ENCODE measurements at regions not wholly inside any gene's neighbourhood (a gene's known extent, or its start where the extent isn't known, plus 50 kb on each side); places are given as distances from the start of the nearest gene placed in this dataset.

DNA sequence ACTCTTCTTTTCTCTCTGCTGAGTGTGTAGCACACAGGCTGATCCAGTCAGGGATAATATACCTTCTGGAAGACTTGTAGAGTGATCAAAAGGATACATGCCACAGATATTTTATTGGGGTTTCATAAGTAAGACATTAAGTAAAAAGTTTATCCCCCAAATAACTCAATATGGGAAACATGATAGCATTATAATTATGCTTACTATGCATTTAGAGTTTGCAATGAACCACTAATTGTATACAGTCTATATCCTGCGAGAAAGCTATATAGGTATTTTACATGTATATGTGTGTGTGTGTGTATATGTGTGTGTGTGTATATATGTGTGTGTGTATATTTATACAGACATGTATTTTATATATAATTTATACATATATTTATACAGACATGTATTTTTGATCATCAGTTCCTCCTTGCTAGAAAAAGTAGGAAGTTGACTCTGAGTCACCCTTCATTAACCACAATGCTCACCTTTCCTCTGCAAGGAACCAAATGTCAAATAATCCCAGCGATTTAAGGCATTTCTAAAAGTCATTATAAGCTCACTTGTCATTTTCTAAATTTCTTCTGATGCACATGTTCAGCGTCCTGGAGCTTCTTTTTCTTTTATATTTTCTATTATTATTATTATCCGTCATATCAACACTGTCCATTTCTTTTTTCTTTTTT, 312.5 kb upstream of the OBI1 start:
- TF ChIP-seq, protein P1, sequence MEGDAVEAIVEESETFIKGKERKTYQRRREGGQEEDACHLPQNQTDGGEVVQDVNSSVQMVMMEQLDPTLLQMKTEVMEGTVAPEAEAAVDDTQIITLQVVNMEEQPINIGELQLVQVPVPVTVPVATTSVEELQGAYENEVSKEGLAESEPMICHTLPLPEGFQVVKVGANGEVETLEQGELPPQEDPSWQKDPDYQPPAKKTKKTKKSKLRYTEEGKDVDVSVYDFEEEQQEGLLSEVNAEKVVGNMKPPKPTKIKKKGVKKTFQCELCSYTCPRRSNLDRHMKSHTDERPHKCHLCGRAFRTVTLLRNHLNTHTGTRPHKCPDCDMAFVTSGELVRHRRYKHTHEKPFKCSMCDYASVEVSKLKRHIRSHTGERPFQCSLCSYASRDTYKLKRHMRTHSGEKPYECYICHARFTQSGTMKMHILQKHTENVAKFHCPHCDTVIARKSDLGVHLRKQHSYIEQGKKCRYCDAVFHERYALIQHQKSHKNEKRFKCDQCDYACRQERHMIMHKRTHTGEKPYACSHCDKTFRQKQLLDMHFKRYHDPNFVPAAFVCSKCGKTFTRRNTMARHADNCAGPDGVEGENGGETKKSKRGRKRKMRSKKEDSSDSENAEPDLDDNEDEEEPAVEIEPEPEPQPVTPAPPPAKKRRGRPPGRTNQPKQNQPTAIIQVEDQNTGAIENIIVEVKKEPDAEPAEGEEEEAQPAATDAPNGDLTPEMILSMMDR (CRISPR knock-in tag; IDR thresholded peaks at IDR 0.05) = no peak
- no peak for TF ChIP-seq ZNF607 (CRISPR knock-in tag; IDR thresholded peaks at IDR 0.05; ENCODE audit: borderline replicate concordance)
- no peak for TF ChIP-seq ZNF709 (CRISPR knock-in tag; IDR thresholded peaks at IDR 0.05)
- no peak for TF ChIP-seq IRF2 (CRISPR knock-in tag; IDR thresholded peaks at IDR 0.05)
- TF ChIP-seq RAD21 (CRISPR knock-in tag; IDR thresholded peaks at IDR 0.05) = no peak
- TF ChIP-seq, protein P2, sequence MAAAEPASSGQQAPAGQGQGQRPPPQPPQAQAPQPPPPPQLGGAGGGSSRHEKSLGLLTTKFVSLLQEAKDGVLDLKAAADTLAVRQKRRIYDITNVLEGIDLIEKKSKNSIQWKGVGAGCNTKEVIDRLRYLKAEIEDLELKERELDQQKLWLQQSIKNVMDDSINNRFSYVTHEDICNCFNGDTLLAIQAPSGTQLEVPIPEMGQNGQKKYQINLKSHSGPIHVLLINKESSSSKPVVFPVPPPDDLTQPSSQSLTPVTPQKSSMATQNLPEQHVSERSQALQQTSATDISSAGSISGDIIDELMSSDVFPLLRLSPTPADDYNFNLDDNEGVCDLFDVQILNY (CRISPR knock-in tag; conservative IDR thresholded peaks at IDR 0.05) = no peak
- TF ChIP-seq SSRP1 (CRISPR knock-in tag; IDR thresholded peaks at IDR 0.05) = no peak
- no peak for TF ChIP-seq ZNF10 (CRISPR knock-in tag; IDR thresholded peaks at IDR 0.05; ENCODE audit: borderline replicate concordance, low read depth)
- no peak for TF ChIP-seq GFI1 (CRISPR knock-in tag; IDR thresholded peaks at IDR 0.05; ENCODE audit: borderline replicate concordance)
- no peak for TF ChIP-seq SP1 (IDR thresholded peaks at IDR 0.05)
- no peak for TF ChIP-seq SP1 (CRISPR knock-in tag; IDR thresholded peaks at IDR 0.05)
